Activated CD4-positive, CD25-positive, alpha-beta regulatory T cell treated with anti-CD3 and anti-CD28 coated beads, Interleukin-2, amount 50 U/mL, for 24 hours (primary cell): ENCODE measurements at regions not wholly inside any gene's neighbourhood (a gene's known extent, or its start where the extent isn't known, plus 50 kb on each side); places are given as distances from the start of the nearest gene placed in this dataset.
"Not testable (repeated sequence)": the region's sequence is repeated elsewhere in the genome, so short reads cannot be mapped to it uniquely, and the experiment has no call there.

ENCODE experiments used
- ATAC-seq, 2 donors: fragments of 150-1000 bp; cut with Tn5 transposase; one replicate each; pipeline ENCODE4 v1.10.0; 2021; ENCODE audit warnings: mild to moderate bottlenecking in 1 of 2, moderate library complexity in 1 of 2

DNA sequence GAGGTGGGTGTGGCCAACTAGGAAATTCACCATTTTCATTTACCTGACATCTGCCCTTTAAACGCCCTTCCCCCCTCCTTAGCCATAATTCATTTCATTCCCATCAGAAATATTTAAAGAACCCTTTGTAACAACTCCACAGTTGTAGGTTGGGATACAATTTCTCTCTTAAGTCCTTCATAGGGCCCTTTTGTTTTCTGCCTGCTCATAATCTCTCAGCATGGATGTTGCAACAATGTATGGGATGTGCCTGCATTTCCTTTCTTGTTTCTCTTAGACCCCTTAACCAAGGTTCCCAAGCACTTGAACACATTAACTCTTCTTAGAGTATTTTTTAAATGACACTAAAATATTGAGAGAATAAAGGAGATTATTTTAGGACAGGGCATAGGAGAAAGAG lies 51.7 kb upstream of the MYO10 start:
- no peak for ATAC-seq

DNA sequence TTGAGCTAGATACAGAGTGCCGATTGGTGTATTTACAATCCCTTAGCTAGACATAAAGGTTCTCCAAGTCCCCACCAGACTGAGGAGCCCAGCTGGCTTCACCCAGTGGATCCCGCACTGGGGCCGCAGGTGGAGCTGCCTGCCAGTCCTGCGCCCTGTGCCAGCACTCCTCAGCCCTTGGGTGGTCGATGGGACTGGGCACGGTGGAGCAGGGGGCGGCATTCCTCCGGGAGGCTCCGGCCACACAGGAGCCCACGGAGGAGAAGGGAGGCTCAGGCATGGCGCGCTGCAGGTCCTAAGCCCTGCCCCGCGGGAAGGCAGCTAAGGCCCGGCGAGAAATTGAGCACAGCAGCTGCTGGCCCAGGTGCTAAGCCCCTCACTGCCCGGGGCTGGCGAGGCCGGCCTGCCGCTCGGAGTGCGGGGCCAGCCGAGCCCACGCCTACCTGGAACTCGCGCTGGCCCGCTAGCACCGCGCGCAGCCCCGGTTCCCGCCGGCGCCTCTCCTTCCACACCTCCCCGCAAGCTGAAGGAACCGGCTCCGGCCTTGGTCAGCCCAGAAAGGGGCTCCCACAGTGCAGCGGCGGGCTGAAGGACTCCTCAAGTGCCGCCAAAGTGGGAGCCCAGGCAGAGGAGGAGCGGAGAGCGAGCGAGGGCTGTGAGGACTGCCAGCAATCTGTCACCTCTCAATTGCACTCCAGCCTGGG lies 54.9 kb upstream of the MYO10 start:
- ATAC-seq = not testable (repeated sequence)

DNA sequence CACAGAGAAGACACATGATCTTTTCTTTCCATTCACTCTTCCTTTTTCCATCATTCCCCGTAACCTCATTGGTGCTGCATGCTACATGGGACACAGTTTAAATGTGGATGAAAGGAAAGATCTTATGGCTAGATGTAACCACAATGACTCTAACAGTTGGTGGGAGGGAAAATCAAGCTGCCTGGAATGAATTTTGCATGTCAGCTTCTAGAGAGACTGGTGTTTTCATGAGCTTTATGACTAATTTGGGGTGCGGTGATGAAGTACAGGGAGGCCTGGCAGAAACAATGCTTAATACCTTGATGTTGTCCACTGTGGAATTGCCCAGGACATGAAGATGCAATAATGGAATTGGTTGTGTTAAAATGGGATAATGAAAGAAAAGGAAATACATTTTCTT lies 55.9 kb upstream of the MYO10 start:
- ATAC-seq = no peak

DNA sequence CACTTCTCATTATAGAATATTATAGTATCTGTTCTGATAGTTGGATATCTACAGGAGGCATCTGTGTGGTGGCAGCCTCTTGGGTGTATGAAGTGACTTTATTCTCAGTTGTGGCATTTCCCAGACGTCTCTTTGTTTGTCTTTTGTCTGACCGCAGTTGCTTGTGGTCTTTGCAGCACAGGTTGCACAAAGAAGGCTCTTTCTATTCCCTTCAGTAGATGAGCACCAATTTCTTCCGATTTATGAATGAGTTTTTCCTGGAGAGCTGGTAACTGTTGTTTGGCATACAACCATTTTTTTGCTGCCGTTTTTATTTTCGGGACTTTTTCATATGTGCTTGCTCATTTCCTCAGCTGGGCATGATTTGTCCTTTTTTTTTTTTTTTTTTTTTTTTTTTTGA lies 56.4 kb upstream of the MYO10 start:
- no peak for ATAC-seq

DNA sequence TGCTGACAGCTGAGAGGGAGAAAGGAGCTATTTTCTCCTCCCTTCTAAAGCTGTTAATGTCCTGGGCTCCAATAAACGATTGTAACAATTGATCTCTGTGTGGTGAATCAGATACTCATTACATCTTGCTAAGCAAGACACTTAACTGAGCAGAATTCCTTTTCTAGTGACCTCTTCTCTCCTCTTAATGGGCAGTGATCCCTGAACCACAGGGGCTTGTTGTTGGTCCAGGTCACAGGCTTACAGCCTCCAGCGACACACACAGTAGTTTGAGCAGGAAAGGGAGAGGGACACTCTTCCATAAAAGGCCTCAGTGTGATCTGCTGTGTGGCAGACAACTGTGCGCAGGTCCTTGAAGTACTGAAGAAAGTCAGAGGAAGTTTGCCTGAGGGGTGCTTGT lies 58.5 kb upstream of the MYO10 start:
- ATAC-seq = no peak

DNA sequence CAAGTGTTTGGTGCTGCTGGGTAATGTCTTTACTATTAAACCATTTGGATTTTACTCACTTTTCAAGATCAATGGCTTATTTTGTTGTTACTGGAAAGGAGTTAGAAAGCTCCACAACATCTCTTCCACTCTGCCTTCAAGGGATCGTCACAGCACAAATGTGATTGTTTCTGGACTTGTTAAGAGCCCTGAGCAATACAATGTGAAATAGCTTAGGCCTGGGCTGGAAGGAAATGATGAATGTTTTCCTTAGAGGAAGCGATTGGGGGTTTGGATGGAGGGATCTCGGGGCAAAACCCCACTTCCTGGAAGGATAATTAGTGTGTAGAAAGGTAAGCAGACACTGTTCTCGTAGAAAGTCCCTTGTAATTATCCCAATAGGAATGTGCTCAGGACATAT lies 59.3 kb upstream of the MYO10 start:
- ATAC-seq = no peak

DNA sequence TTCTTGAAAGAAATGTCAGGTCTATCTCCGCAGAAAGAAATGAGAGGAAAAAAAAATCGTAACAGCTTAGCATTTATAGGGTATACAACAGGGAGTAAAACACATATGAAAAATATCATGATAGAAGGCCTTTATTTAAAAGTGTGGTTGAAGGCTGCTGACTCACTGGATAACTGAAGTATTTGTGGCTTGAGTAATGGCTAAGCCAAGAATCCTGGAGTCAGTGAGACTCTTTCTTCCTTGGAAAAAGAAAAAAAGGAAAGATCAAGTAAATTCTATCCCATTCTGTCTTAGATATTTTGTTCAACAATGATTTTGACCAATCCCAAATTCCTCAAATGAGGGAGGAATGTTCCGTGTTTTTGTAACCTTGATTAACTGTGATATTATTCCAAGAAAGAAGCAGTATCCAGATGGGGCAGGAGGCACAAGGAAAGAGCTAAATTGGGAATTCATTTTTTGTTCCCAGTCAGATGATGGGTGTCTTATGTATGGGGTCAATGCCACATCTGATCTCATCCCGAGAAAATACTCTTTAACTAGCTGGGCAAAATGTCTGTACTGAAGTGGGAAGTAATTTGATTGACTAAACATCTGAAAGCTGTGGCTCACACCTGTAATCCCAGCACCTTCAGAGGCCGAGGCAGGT lies 64.3 kb upstream of the MYO10 start:
- no peak for ATAC-seq

DNA sequence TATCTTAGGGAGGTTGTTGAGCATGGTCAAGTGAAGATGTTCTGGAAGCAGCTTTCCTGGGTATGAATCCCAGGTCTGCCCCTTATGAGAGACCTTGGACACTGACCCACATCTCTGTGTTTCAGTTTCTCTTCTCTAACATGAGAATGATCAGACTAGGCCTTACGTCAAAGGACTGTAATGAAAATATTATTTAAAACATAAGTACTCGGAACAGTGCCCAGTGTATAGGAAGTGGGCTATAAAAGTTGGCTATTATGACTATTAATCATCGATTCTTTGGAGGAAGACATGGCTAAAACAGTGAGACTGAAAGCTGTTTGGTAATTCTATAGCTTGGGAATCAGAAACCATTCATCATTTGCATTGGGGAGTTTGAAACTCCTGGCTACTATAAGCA lies 65.3 kb upstream of the MYO10 start:
- no peak for ATAC-seq

DNA sequence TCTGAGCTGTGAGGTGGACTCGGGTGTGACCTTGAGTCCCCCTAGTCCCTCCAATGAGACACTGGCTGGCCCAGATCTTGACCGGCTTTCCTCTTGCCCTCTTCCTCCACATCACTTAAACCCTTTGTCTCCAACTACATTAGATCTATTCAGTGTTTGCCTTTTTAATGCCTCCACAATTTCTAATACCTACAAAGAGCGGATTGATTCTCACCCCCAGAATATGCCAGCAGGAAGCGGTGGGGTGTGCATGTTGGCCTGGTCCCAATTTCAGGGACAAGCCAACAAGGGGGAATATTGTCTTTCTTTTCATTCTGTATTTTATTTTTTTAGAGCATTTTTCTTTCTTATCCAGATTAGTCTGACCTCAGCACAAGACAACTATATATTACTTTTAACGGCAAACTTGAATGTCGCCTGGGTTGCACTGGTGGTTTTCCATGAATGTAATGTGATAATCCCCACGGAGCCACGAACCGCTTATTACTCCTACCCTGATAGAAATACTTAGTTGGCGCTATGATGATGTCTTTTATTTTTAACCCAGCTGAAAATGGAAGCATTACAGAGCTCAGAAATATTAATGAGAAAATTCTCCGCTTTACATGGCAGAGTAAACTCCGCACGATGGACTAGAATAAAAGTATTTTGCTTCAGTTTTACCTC lies 68.5 kb upstream of the MYO10 start:
- no peak for ATAC-seq

DNA sequence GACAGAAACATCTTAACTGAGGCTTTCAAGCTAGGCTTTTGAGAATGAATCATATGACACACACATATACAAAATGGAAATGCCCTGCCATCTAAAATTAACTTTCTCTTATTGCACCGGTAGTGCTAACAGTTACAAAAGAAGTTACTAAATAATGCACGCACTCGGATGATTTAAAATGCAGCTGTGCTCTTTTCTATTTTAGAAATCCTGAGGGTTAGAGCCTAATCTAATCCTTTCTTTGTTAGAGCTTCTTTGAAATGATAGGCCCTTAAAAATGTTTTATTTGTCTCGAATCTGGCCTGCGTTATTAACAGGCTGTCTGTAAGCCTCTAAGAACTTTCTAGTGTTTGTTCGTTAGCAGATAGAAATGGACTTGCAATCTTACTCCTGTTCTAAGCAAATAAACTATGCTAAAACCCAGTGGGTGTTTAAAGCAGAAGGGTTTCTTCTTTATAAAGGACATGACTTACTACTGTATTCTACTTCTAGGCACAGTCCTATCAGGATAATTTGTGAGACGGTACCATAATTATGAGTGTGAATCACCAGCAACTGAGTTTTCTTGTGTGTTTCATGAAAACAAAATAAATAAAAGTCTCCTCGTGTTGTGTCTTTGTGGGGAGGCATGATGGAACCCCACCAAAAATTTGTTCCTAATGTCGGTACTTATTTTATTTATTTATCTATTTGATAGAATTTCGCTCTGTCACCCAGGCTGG lies 69.2 kb upstream of the MYO10 start:
- ATAC-seq = no peak

DNA sequence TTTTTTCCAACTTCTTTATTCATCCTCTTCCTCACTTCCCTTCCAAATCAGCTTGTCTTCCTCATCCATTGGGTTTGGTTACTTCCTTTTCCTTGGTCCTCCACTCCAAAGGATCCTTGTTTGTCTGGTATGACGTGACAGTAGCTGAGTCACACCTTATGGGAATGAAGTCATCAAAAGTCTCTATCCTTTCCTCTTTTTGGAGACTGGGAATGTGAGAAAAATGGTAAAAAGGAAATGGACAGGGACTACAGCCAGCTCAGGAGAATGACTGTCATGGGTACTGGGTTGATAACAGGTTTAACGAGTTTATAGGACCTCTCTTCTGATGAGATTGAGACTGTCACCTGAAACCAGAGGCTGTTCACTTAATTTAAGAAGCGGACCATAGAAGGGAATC lies 76.2 kb upstream of the MYO10 start:
- ATAC-seq = no peak

DNA sequence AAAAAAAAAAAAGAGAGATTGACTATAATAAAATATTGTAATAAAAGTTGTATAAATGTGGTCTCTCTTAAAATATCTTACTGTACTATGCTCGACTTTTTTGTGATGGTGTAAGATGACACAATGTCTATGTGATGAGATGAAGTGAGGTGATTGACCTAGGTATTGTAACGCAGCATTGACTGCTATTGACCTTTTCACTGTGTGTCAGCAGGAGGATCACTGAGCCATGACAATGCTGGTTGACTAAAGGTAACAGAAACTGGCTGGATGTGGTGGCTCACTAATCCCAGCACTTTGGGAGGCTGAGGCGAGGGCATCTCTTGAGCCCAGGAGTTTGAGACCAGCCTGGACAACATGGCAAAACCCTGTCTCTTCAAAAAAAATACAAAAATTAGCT lies 78.6 kb upstream of the MYO10 start:
- ATAC-seq = no peak

DNA sequence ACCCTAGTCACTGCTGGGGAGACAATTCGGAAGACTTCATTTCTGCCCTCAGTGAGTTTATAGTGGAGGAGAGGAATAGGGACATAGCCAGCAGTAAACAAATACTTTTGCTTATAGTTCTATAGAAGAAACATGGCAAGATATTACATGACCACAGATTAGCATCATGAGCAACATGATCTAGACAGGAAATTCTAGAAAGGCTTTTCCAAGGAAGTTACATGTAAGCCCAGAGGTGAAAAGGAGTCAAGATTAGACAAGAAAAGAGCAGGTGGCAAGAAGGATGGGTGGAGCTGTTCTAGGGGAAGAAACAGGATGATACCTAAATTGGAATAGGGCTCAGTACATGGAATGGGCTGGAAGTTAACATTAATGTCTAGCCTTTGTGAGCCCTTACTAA lies 82.8 kb upstream of the MYO10 start:
- no peak for ATAC-seq

DNA sequence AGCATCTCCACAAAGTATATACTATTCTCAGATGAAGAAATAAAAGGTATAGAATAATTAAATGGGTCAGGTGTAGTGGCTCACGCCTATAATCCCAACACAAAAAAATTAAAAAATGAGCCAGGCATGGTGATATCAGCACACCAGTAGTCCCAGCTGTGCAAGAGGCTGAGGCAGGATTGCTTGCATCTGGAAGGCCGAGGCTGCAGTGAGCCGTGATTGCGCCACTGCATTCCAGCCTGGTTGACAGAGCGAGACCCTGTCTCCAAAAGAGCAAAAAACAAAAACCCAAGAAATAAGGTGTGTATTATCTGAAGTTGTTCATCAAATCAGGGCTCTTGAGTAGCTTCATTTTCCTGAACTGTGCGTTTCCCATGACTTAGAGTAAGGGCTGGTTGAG lies 83.2 kb upstream of the MYO10 start:
- ATAC-seq = no peak

DNA sequence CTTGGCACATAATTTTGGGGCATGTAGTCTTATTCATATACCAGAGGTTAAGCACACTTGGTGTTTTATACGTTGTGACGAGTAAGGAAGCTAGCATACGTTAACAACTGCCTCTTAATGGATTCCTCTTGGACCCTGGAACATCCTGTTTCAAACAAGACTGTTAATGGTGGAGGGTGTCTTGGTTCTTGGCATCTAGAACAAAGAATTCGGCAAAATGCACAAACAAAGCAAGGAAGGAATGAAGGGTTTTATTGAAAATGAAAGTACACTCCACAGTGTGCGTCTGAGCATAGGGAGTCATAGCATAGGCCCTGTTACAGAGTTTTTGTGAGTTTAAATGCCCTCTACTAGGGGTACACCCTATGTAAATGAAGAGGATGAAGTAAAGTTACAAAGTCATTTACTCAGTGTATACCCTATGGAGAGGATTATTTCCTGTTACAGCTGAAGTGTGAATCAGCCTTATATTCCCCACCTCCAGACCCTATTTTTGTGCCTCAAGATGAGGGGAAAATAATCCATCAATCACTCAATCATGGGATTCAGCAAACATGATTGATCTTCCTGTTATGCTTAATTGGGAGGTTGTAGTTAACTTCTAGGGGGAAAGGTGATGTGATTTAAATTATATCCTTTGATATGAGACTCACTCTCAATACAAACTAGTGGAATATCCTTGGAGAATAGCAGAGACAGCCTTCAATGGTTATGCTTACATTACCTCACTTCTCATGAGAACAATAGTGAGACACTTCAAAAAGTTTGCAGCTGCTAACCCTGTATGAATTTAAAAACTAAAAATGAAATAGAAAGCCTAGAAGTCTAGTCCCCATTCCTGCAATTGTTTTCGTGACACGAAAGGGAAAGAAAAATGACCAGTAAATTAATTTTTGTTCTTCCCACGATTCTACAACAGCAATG lies 84.9 kb upstream of the MYO10 start:
- ATAC-seq = no peak

DNA sequence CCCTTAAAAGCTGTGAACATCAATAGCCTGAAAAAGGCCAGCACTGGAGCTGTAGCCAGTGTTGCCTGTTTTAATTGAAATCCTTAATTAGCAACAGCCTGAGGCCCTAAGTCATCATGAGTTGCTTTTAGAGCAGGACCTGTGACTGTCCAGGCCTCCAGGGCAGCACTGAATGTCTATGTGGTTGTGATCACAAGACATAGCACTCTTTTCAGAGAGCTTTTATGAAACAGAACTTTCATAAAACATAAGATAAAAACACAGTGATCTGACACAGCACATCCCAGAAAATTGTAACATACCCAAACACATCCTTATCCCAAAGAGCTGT lies 85.5 kb upstream of the MYO10 start:
- no peak for ATAC-seq

DNA sequence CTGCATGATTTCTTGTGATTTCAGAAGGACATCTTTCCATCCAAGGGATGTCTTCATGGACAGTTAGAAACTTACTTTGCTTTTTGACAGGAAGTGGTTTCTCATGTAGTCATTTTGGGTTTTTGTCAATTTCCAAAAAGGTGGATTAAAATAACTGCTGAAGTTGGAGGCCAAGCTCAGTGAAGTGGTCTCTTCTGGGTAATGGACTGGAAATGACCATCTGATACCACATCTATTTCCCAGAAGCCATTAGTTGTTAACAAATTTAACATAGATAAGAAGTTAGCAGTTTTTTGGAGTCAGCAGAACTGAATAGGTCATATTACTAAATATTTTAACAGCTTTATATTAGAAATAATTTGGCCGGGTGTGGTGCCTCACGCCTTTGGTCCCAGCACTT lies 86.2 kb upstream of the MYO10 start:
- no peak for ATAC-seq

DNA sequence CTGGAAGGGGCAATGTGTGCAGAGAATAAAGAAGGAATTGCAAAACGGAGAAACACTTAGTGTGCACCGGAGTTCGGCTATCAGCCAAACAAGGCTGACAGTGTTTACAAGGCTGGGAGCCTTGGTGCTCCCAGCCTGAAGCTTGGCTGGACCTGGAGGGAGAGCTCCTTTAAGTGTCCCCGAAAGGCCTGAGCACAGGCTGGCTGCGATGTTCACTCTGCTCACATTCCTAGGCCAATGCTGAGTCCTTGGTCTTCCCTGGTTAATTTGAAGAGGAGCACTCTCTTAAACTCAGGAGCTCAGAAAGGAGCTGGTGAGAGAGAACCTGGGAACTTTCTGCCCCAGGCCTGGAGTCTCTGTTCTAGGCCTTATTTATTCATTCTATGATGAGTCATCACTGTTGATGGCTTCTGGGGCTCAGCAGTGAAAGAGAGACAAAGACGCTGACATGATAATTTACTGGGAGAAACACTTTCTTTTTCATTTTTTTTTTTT lies 88.6 kb upstream of the MYO10 start:
- no peak for ATAC-seq

DNA sequence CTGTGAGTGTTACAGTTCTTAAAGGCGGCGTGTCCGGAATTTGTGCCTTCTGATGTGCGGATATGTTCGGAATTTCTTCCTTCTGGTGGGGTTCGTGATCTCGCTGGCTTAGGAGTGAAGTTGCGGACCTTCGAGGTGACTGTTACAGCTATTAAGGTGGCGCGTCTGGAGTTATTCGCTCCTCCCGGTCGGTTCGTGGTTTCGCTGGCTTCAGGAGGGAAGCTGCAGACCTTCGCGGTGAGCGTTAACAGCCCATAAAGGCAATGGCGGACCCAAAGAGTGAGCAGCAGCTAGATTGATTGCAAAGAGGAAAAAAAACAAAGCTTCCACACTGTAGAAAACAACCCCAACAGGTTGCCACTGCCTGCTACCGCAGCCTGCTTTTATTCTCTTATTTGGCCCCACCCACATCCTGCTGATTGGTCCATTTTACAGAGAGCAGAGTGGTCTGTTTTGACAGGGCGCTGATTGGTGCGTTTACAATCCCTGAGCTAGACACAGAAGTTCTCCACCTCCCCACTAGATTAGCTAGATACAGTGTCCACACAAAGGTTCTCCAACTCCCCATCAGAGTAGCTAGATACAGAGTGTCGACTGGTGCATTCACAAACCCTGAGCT lies 95.7 kb upstream of the MYO10 start:
- ATAC-seq = not testable (repeated sequence)

DNA sequence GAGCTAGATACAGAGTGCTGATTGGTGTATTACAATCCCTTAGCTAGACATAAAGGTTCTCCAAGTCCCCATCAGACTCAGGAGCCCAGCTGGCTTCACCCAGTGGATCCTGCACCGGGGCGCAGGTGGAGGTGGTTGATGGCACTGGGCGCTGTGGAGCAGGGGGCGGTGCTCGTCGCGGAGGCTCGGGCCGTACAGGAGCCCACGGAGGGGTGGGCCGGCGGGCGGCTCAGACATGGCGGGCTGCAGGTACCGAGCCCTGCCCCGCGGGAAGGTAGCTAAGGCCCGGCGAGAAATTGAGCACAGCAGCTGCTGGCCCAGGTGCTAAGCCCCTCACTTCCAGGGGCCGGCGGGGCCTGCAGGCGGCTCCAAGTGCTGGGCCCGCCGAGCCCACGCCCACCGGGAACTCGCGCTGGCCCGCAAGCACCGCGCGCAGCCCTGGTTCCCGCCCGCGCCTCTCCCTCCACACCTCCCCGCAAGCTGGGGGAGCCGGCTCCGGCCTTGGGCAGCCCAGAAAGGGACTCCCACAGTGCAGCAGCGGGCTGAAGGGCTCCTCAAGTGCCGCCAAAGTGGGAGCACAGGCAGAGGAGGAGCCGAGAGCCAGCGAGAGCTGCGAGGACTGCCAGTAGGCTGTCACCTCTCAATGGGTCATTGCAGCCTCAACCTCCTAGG lies 96.4 kb upstream of the MYO10 start:
- ATAC-seq = not testable (repeated sequence)

DNA sequence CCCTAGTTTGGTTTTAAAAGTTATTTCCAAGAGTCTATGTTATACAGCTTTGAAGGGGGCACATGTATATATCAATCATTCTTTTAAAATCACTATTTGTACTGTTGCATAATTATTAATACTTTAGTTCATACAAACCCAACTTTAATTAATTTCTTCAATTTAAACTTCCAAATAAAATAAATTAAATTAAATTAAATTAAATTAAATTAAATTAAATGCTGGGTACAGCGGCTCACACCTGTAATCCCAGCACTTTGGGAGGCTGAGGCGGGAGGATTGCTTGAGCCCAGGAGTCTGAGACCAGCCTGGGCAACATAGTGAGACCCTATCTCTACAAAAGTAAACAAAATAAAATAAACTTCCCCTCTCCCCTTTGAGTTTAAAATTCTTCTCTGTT lies 98.9 kb upstream of the MYO10 start:
- ATAC-seq = not testable (repeated sequence)
